GM18867 (cell line): ENCODE measurements at regions not wholly inside any gene's neighbourhood (a gene's known extent, or its start where the extent isn't known, plus 50 kb on each side); places are given as distances from the start of the nearest gene placed in this dataset.

Source experiments
- ATAC-seq: cut with Tn5 transposase; IDR thresholded peaks from one replicate; pipeline ENCODE4 v1.9.1; 2021; ENCODE audit warnings: mild to moderate bottlenecking, moderate library complexity; ENCODE audit not compliant: unreplicated experiment

DNA sequence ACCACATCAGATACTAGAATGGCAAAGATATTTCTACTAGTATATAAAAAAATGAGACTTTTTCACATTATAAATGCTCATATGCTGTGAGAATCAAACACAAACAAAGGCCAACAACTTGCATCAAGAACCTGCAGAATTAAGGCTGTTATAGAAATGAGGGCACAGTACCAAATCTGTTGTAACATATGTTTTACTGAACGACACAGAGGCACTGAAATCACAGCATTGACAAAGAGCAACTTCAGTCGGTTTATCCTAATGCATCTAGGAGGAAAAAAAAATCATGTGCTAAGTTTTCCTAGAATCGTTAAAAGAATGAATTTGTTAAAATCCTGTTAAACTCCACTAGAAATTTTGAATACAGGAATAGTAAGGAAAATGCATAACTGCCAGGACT, 617.4 kb upstream of the NETO1 start:
- ATAC-seq: no peak

DNA sequence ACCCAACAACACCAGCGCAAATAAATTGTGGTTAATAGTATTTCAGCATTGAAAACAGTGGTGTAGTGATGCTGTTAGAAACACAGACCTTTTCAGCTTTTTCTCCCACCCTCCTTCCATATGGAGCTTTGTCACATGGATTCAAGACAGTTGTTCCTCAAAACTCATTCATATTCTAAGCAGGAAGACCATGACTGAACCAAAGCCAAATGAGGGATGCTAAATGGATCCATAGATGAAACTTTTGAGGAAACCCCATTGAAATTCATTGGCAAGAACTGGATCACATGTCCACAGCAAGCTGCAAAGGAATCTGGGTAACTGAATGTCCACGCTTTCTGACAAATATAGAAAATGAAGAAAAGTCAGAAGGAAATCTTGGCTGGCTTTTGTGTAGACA, 615.1 kb upstream of the NETO1 start:
- no peak for ATAC-seq

DNA sequence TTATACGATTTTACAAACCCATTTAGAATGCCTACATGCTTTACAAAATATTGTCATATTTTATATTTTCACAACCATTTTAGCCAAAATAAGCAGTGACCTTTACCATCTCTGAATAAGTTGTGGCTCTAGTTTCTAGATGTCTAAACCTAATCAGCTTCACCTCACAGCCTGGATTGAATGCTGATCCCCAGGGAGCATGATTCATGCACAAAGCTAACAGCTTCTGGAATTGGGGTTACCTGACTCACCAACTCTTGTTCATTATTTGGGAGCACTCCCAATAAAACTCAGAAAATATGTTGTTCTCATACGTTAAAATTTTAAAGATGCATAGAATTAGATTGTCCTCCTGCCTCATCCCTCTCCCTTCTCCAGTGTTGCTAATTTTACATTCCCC, 611.7 kb upstream of the NETO1 start:
- ATAC-seq: no peak

DNA sequence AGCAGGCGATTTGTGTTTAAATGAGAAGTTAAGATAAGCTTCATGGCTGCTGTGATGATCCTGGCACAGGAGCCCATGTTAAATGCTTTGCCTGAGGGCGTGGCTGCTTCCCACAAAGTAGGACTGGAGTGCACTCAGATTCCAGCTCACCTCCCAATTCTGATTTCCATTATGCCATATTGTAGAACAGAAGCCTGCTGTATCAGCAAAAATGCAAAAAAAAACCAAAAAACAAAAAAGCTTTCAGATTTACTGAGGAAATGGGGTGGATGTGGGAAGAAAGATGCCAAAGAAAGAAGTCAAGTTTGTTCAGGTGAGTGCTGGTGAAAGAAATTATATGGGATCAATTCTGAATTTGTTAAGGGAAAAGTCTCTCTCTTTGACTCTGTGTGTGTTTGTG, 610.4 kb upstream of the NETO1 start:
- no peak for ATAC-seq

DNA sequence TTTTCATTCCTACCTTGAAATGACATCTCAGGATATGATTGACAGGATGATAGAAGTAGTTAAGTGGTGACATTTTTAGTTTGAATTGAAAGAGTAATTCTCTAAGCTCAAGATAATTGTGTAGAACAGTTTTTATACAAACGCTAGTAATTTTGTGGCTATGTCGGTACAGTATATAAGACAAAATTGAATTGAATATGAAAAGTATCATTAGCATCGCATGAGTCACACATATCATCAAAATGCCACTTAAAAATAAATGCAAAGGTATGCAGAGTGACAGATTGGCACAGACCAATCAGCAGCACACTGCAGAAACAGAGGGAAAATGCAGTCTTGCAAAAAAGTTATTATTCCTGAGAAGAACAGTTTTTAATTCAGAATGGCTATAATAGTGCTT, 608.2 kb upstream of the NETO1 start:
- no peak for ATAC-seq

DNA sequence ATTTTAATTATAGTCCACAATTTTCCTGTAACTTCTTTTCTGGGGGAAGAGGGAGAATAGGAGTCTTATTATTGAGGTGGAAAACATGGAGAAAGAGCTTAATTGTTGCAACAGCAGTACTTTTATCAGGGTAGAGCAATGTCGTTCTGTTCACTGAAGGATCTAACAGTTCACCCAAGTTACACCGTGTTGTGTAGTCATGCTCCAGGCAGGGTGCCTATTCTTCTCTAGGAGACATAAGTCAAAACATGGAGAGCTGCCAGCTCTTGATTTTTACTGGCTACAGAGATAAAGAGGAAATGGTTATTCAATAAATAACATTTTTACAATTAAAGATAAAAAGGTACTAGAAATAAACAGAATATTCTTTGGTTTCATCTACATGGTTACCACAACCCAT, 594.3 kb upstream of the NETO1 start:
- no peak for ATAC-seq

DNA sequence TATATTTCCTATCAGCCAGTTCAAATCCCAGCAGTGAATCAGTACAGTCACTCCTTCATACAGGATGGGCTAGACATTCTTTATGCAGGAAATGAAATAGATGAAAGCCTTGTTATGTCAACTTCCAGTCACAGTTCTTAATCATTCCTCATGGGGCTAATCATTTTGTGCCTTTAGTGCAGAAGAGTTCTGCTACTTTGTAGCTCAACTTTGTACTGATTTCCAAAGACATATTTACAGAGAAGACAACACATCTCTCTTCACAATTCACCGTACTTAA, 593.9 kb upstream of the NETO1 start:
- ATAC-seq: no peak

DNA sequence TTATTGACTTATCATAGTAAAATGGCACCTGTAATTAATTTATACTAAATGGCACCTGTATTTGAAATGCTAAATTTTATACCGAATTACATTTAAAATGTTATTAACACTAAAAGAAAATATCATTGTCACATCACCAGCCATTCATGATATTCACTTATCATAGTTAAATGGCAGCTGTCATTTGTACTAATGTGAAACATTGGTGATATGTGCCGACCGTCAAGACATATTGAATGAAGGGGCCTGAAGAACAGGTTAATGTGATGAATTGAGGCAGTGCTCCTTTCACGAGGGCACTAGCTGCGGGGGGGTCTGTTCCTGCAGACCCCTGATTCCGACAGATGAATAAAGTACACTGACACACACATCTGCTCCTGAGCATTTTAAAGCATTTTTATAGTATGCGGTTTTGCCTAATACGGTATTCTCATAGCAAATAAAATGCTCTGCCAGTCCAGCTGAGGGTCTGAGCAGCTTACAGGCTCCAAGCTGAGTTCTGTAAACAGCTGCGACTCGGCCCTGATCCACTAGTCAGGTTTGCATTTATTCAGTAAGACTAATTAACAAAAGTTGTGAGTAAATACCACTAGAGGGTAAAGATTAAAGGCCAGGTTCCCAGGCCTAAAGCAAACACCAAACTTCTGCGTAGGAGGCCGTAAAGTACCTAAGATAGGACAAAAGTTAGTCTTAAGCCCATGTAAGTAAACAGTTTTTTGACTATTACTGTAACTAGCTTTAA, 593.4 kb upstream of the NETO1 start:
- ATAC-seq: no peak

DNA sequence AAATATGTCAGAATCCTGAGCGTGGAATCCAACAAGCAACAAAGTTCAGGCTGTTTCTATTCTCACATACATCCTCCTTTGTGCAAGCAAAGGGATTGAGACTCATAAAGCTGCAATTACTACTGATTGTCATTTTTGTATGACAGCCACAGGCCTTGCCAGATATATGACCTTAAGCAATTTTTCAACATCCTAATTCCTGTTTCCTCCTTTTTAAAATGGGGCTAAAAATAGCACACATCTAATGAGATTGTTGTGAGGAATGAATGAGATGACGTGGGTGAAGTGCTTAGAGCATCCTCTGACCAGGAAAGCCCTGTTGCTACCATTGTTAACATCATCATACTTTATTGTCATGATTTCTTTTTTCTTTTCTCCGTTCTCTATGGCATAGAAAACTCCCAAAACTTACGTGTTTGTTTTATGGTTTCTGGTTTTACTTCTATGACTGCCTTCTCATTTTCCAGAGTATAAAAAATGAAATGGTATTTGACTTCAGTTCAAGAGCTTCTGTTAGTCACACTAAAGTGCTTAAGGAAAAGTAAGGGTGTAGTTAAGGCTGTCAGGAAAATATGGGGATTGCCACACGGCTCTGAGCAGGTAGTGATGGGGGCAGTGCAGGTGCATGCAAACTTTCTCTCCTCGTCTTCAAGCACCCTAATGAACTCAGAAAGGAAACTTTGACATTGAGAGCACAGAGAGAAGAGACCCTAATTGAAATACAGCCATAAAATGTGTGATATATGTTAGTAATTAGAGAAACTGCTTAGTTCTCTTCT, 590.6 kb upstream of the NETO1 start:
- ATAC-seq: no peak

DNA sequence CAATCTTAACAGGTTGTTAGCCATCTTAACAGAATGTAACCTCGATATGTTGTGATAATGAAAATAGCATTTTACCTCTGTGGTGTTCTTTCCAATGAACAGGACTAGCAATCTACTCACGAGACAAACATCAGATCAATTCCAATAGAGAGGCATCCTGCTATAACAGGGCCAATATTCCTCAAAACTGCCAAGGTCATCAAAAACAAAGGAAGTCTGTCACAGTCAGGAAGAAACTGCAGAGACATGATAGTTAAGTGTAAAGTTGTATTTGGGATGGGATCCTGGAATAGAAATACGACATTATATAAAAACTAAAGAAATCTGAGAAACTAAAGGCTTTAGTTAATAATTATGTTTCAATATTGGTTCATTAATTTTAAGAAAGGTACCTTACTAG, 588.9 kb upstream of the NETO1 start:
- ATAC-seq: no peak

DNA sequence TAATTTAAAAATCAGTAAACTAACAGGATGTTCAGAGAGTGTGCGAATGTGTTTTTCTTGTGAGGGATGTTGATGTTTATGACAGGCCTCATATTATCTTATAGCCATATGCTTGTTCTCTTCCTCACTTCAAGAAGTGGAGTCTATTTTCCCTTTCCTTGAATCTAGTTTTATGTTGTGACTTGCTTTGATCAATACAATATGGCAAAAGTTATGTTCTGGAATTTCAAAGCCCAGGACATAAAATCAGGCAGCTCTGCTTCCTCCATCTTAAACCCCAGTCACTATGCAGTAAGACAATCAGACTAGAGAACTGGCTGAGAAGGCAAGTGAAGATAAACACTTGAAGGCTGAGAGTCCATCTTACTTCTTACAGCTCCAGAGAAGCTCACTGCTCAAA, 585.1 kb upstream of the NETO1 start:
- no peak for ATAC-seq

DNA sequence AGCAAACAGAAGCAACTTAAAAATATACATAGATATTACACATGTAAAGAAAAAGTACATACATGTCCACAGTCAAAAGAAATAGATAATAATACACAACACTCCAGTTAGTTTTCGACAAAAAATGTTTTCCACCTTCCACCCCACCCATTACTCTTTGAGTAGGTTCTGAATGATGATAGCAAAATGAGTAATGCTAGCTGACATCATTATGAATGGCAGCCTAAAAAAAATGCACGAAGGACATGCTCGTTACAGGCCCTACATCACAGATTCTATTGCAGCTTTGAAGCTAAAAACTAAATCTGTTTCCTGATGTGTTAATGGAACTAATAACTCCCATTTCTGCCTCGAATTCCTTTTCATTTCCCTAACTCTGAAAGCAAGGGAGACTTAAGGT, 578.7 kb upstream of the NETO1 start:
- no peak for ATAC-seq

DNA sequence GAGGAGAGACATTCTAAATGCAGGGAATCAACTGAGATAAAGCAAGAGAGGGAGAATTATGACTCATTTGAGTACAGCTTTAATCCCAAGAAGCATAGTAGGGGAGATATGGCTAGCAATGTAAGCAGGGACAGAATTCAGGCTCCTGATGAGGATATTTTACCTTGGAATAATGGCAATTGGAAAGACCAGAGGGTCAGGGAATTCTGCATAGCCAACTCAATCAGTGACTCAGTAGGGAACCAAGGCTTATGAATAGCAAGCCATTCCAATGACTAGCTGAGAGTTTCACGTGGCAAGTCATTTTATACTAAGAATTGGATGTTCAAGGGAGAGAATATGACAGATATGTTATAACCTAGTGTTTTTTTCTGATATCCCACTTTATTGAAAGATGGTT, 563.8 kb upstream of the NETO1 start:
- ATAC-seq: no peak

DNA sequence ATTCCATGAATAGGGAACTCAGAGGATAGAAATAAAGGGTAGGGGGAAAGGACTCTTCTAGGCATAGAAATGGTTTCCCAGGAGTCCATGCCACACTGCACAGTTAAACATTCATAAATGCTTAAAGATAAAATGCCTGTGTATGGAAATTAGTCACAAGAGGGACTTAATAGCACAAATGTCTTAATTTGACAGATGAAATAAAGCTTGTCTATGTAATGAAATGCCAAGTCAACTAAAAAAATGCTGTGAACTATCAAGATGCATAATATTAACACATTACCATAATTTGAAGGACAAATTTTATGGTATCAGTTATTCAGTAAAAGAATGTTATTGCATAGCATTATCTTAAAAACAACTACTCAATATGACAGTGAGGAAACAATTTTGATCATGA, 553.2 kb upstream of the NETO1 start:
- no peak for ATAC-seq

DNA sequence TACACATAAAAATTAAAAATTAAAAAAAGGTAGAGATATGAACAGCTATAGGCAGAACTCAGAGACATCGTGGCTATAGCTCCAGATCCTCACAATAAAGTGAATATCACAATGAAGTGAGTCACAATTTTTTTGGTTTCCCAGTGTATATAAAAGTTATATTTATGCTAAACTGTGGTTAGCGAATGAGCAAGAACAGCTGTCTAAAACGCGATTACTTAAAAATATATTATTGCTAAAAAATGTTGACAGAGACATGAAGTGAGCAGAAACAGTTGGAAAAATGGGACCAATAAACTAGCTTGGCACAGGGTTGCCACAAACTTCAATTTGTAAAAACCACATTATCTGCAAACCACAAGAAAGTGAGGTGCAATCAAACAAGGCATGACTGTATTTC, 551.7 kb upstream of the NETO1 start:
- ATAC-seq: no peak

DNA sequence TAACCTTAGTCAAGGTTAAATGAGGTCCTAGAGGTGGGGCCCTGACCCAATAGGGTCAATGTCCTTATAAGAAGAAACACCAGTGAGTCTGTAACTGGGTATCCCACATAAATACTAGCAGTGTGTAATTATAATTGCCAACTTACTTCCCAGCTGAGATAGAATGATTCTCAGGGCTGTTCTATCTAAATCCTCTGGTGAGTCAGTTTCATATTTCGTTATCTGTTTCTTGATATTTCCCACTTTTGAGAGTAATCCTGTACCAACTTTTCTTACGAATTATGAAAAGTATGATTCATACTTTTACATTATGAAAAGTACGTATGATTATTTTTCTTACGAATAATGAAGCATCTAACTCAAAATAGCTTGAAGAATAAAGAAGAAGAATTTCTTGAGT, 546.8 kb upstream of the NETO1 start:
- ATAC-seq: no peak

DNA sequence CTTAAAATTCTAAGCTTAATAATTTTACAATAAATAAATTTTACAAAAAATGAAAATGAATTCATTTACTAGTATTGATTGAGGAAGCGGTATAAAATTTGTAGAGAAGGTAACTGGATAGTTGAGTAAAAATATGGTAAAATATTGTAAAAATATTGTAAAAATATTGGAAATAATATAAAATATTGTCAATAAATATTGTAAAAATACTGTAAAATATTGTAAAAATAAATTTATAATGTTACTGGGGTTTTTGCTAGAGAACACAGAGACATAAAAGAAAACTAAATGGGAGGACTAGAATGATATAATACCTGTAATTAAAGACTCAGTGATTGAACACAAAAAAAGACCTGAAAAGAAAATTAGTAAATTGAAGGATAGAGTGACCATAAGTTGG, 546.3 kb upstream of the NETO1 start:
- ATAC-seq: no peak

DNA sequence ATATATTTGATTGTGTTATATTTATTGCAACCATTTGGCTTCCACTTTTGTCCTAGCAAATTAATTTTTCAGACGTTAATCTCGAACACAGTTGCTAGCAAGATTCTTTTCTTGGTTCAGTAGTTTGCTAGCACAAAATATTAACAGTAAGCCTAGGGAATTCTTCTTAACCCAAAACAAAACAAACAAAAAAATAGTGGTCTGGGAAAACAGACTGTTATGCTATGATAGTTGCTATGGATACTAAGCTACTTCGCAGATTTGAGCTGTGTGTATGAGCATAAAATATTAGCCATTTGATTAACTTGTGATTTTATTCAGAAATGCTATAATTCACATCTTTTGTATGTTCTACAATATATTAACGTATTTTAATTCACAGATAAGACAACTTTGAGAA, 541.5 kb upstream of the NETO1 start:
- no peak for ATAC-seq

DNA sequence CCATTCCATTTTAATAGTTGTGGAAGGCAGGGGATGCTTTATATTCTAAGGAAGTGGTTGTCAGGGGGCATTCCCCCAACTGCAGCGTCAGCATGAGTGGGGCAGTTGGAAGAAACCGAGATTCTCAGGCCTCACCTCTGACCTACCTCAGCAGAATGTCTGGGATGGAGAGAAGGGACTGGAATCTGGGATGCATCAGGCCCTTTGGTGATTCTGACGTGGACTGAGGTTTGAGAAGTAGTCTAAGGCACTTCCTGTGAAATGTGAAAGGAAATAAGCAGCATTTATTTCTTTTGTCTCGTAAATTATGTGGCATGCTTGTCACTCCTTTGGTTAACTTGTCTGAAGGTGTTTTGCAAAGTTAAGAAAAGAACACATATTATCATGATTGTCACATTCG, 540.7 kb upstream of the NETO1 start:
- ATAC-seq: no peak

DNA sequence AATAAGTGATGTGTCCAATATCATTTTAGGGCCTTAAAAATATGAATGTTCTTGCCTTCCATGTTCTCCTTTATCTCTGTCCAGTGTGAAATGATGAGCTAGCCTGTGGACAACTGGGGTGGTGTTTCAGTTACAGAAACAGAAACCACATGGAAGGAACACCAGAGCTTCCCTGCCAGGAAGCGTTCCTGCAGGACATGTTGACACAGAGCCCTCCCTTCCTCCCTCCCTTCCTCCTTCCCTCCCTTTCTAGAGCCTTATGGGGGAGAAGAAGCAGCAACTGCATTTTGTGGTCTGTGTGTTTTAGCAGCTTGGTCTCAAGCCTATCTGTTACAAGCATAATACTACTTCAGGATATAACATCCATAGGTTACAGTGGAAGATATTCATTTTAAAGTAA, 539.7 kb upstream of the NETO1 start:
- no peak for ATAC-seq

DNA sequence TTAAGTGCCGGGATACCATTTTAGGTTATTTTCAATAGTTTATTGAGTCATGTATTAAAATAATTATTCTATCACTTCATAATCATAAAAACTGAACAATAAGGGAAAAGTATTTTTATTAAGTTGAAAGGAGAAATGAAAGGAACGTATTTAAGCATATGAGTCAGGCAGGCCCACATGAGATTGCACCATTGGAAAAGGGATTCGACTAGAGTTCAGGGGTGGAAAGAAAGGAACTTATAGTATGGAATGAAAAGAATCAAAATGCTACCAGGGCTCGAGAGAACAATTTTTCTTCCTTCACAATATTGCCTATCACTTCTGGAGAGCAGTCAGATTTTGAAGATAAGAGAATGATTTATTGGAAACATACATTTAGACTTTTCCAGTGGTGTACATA, 516.5 kb upstream of the NETO1 start:
- ATAC-seq: no peak

DNA sequence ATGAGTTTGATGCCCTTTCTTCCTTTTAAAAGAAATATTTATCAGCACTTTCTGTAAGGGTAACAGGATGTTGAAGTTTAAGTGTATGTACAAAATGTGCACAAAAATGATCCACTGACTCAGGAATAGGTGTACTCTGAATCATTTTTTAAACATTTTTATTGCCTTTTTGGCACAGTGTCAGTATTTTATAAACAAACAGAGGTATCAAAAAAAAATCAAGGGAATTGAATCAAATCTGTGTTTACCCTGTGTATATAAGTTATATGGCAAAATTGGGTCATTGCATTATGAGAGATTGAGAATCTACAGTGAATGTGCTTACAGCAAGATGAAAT, 513.9 kb upstream of the NETO1 start:
- no peak for ATAC-seq

DNA sequence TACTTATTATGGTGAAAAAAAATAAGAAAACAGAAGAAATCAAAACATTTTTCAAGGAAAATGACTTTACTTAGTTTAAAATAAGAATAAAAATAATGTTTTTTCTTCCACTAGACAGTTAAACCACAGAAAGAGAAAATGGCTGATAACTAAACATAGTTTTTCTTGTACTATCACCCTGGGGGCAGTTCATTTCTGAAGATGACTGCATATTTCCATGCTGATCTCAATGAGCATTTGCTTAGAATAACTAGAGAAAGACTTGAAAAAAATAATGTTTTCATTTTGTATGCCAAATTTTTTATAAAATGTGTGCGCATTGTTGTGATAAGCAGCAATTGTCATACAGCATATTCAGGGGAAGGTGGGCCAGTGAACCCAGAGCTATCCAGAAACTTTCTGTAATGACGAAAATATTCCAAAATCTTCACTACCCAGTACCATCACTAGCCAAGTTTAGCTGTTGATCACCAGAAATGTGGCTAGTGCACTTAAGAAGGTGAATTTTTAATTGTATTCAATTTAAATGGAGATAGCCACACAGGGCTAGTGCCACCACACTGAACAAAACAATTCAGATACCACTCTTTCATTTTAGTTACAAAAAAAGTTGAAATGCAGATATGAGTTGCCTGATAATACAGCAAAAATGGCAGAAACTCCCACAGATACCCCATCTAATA, 513.4 kb upstream of the NETO1 start:
- ATAC-seq: no peak
